NCI-H2227 treated with DMSO at 0.1 percent for 48 hours (cell line): ENCODE measurements at regions not wholly inside any gene's neighbourhood (a gene's known extent, or its start where the extent isn't known, plus 50 kb on each side); places are given as distances from the start of the nearest gene placed in this dataset.

Experiments used
- DNase-seq: peaks from one replicate; lab custom pipeline; 2025; lab: John Stamatoyannopoulos, UW

DNA sequence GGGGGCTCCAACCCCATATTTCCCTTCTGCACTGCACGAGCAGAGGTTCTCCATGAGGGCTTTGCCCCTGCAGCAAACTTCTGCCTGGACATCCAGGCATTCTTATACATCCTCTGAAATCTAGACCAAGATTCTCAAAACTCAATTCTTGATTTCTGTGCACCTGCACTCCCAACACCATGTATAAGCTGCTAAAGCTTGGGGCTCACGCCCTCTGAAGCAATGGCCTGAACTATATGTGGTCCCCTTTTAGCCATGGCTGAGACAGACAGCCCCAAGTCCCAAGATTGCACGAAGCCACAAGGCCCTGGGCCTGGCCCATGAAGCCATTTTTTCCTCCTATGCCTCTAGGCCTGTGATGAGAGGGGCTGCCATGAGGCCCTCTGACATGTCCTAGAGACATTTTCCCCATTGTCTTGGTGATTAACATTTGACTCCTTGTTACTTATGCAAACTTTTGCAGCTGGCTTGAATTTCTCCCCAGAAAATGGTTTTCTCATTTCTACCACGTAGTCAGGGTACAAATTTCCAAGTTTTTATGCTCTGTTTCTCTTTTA lies 468.0 kb upstream of the SLIT2 start:
- DNase-seq, result no peak

- DNase-seq, result no peak
Measured at GRCh38 chr4:19780871-19781270, 470.8 kb upstream of the SLIT2 start.

DNA sequence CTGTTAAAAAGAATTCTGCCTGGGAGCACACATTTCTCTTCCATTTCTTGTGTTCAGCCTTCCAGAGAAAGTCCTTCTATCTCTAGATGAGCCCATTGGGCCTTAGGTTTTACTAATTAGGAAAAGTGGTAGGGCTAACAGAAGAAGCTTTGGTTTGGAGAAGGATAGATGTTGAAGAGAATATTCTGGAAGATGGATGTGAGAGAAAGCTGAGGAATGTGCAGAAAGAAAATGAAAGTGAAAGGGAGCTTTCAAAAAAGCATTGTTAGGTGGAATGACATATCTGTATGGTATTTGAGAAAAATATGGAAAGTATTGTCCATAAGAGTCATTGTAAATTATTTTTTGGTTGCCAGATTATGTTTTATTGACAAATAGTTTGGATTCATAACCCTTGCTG lies 474.8 kb upstream of the SLIT2 start:
- no peak for DNase-seq

DNA sequence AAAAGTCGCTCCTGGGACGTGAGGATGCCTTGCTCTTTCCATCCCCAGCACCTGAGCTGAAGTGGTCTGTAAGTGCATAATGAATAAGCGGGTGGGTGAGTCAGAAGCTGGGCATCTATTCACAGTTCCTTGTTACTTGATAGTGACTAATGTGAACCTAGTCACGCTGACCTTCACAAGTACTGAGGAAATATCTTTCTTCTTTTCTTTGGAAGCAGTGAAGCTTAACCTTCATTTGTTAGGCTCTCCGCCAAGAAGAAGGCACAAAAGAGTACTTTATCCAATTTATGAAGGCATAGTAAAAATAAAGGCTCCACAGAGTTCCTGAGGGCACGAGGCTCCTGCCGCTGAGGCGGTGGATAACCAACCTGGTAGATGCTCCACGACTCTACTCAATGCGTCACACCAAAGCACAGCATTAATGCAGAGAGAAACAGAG lies 475.7 kb upstream of the SLIT2 start:
- DNase-seq, result peak; percentile 35

- no peak for DNase-seq
Measured at GRCh38 chr4:19774690-19775256, 476.9 kb upstream of the SLIT2 start.

GRCh38 chr4:19772581-19772980 lies 479.1 kb upstream of the SLIT2 start:
- no peak for DNase-seq

DNA sequence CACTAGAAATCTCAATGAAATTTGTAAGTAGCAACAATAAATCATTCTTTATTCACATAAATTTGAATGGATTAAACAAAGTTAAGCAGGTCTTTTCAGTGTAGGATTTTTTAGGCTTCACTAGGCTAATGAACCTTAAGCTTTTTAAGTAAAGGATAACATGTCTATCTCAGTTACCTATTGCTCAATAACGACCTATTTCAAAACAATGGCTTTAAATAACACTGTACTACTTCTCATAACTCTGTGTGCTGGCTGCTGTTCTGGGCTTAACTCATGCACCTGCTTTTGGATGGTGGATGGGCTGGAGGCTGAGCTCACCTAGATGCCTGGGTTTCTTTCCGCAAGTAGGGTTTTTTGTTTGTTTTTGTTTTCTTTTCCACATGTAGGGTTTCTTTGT lies 495.0 kb upstream of the SLIT2 start:
- DNase-seq, result no peak

GRCh38 chr4:19752599-19752998 lies 499.1 kb upstream of the SLIT2 start:
- no peak for DNase-seq

DNA sequence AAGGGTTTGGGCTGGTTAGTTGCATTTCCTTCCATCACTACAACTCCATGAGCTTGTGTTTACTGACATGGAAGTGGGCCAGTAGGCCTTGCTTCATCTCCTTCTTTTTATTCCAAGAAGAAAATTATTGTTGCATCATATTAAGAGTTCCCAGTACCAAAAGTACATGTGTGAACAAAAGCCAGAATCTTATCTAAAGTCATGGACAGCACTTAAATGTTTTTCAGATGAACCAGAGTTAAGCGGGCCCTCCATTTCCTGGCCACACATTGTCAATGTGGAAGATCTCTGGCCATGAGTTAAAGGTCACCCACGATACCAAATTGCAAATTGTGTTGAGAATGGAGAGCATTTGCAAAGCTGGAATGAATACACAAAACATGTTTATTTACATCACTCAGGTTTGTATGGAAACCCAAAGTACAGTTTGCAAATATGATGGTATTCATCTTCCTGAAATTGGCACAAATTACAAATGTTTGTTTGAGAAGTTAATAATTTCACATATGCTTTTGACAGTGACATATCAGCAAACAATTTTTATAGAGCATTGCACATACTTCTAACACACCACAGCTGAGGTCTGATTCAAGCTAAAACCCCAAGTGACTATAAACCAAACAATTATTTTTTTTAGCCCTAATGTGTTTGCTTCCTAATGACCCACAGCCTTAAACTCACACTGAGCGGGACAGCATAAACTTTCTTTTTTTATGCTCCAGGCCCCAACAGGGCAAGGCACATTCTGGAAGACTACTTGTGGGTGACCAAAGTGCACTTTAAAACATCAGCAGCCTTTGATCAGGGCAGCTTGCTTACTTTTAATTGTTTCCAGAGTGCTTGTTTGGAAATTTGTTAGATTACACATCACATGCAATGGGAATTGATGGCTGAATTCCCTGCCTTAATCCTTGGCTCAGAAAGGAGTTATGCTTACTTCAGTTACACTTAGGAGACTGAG lies 502.9 kb upstream of the SLIT2 start:
- DNase-seq, result no peak

GRCh38 chr4:19746377-19746776 lies 505.3 kb upstream of the SLIT2 start:
- no peak for DNase-seq

- peak; percentile 72 for DNase-seq
Measured at GRCh38 chr4:19743115-19743638, 508.5 kb upstream of the SLIT2 start.

- peak; percentile 23 for DNase-seq
Measured at GRCh38 chr4:19739101-19739651, 512.5 kb upstream of the SLIT2 start.

- no peak for DNase-seq
Measured at GRCh38 chr4:19736968-19737756, 514.5 kb upstream of the SLIT2 start.

DNA sequence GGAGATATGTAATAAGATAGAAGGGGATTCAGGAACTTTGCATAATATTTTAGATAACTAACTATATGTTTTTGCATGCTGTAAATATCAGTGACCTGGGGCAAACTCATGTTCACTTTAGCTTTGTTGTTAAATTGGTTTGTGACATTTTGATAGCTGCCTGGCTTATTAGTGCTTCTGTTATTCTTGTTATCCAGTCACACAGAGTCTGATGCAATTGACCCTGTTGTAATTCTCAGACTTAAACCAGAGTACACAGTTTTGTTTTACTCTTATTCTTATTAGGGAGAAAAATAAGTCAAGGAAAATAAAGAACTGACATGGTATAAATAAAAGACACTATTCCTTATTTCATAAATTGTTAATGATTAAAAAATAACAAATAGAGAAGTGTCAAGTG lies 516.7 kb upstream of the SLIT2 start:
- DNase-seq, result no peak

GRCh38 chr4:19729886-19730651 lies 521.6 kb upstream of the SLIT2 start:
- DNase-seq, result no peak

DNA sequence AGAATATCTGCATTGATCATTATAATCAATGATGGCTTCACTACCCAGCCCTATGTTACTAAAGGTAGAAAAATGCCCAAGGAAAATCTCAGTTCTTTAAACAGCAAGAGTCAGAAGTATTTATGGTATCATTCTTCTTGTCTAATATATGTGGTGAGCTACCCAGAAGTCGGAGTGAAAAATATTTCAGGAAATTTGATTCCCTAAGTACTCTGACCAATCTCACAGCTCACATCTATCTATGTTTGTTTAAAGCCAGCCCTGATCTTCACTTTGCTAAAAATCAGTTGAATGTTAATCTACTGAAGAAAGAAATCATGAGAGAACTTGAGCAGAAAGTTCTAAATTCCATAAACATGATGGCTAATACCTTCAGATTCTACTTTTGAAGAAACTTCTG lies 522.9 kb upstream of the SLIT2 start:
- no peak for DNase-seq

- DNase-seq, result no peak
Measured at GRCh38 chr4:19727141-19727540, 524.6 kb upstream of the SLIT2 start.

GRCh38 chr4:19725130-19725529 lies 526.6 kb upstream of the SLIT2 start:
- DNase-seq, result no peak

DNA sequence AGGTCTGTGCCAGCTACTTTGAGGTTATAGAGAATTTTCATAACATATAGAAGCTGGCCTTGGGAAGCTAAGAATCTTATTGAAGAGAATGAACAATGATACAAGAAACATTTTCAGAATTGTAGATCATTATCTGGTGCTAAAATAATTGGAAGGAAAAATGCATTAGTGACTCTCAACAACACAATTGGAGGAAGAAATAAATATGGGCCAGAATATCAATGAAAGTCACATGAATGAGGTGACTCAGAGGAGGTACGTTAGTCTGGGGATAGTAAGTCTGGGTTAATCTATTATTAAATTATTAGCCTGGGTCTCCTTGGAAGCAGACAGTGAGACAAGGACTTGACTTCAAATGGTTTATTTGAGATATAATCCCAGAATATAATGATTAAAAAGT lies 529.3 kb upstream of the SLIT2 start:
- no peak for DNase-seq

DNA sequence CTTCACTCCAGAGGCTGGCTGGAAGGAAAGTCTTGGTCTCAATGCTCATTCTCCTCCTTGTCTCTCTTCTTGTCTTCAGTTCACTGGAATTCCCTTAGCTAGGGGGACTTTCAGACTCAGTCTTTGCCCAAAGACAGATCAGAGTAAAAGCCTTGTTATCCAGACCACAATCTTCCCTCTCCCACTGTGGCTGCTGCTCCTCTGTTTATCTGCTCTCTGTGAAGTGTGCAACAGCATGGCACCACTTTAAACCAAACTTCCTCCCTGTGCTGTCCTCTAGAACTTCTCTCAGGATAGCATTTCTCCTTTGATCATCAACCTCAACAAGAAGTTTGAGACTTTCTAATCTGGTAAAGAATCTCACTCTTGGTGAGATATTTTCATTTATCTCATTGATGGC lies 530.1 kb upstream of the SLIT2 start:
- DNase-seq, result no peak

- DNase-seq, result no peak
Measured at GRCh38 chr4:19720610-19721009, 531.1 kb upstream of the SLIT2 start.
